SK-N-SH (cell line): ENCODE measurements at regions not wholly inside any gene's neighbourhood (a gene's known extent, or its start where the extent isn't known, plus 50 kb on each side); places are given as distances from the start of the nearest gene placed in this dataset.

Source experiments
- CTCF ChIA-PET: fragments of 300-600, 350-600 bp; formaldehyde crosslinking; extraction: SDS; loops from one replicate; lab custom pipeline; 2021; lab: Yijun Ruan, JAX
- POLR2A ChIA-PET: fragments of 350-600 bp; sonication (Branson Sonifier 250); formaldehyde crosslinking; extraction: SDS; loops from one replicate; lab custom pipeline; 2020; ENCODE audit warnings: antibody characterized with exemption, inconsistent platforms; lab: Yijun Ruan, JAX
- DNase-seq: peaks from one replicate; pipeline ENCODE4 v3.0.0; 2012
- H2AFZ ChIP-seq: fragments of 200-600 bp; sonication (generic); 2 replicates; pipeline ENCODE4 v1.8.1; 2016; ENCODE audit warnings: antibody characterized with exemption, mild to moderate bottlenecking, low read depth
- H3F3A ChIP-seq: fragments of 200-600 bp; sonication (generic); replicated peaks from 2 replicates; pipeline ENCODE3; 2016; ENCODE audit warnings: antibody characterized with exemption, mild to moderate bottlenecking; ENCODE audit not compliant: insufficient read depth
- H3K27ac ChIP-seq, 2 experiments: fragments of 200-500 bp in 1 of 2; fragments of 200-600 bp in 1 of 2; sonication (Bioruptor generic) in 1 of 2; sonication (generic), shearing (Covaris generic) in 1 of 2; 2 replicates each; pipeline versions ENCODE4 v1.5.1 to v1.6.1; 2014 to 2016; ENCODE audit warnings: low read depth in 2 of 2, inconsistent platforms in 1 of 2, low read length in 1 of 2, mild to moderate bottlenecking in 1 of 2, mixed read lengths in 1 of 2
- H3K27me3 ChIP-seq: fragments of 200-600 bp; sonication (generic), shearing (Covaris generic); 2 replicates; pipeline ENCODE4 v1.6.1; 2016; ENCODE audit warnings: mixed run types; ENCODE audit not compliant: insufficient read depth
- H3K36me3 ChIP-seq, 2 experiments: fragments of 200-500 bp in 1 of 2; fragments of 200-600 bp in 1 of 2; sonication (Bioruptor generic) in 1 of 2; sonication (generic) in 1 of 2; replicated peaks in 1 of 2; 2 replicates each; pipeline versions ENCODE3 to v1.5.1; 2014 to 2016; ENCODE audit warnings: low read length in 1 of 2, mild to moderate bottlenecking in 1 of 2; ENCODE audit not compliant: insufficient read depth in 2 of 2, control insufficient read depth in 1 of 2
- H3K4me1 ChIP-seq, 2 experiments: fragments of 200-500 bp in 1 of 2; fragments of 200-600 bp in 1 of 2; sonication (Bioruptor generic) in 1 of 2; sonication (generic), shearing (Covaris generic) in 1 of 2; 2 replicates each; pipeline versions ENCODE4 v1.5.1 to v1.6.1; 2014 to 2016; ENCODE audit warnings: low read depth in 1 of 2, low read length in 1 of 2, mixed run types in 1 of 2; ENCODE audit not compliant: insufficient read depth in 2 of 2, control insufficient read depth in 1 of 2
- H3K4me2 ChIP-seq: fragments of 200-600 bp; sonication (generic), shearing (Covaris generic); 2 replicates; pipeline ENCODE4 v1.6.1; 2017; ENCODE audit warnings: mixed run types
- H3K4me3 ChIP-seq, 2 experiments: fragments of 200-500 bp in 1 of 2; fragments of 200-600 bp in 1 of 2; sonication (Bioruptor generic) in 1 of 2; sonication (generic), shearing (Covaris generic) in 1 of 2; 2 replicates each; pipeline versions ENCODE4 v1.5.1 to v1.8.1; 2014 to 2016; ENCODE audit warnings: low read depth in 2 of 2, inconsistent platforms in 1 of 2, low read length in 1 of 2, mild to moderate bottlenecking in 1 of 2, mixed read lengths in 1 of 2, moderate library complexity in 1 of 2
- H3K79me2 ChIP-seq: fragments of 200-600 bp; sonication (generic); 2 replicates; pipeline ENCODE4 v1.8.1; 2017; ENCODE audit warnings: mild to moderate bottlenecking; ENCODE audit not compliant: insufficient read depth
- H3K9ac ChIP-seq: fragments of 200-600 bp; sonication (generic); 2 replicates; pipeline ENCODE4 v1.6.1; 2017; ENCODE audit warnings: mixed run types
- H3K9me2 ChIP-seq: fragments of 200-600 bp; sonication (generic); 2 replicates; pipeline ENCODE4 v1.6.1; 2017; ENCODE audit warnings: mixed run types
- H3K9me3 ChIP-seq: fragments of 200-600 bp; sonication (generic); 2 replicates; pipeline ENCODE4 v1.6.1; 2017; ENCODE audit warnings: mixed run types, mild to moderate bottlenecking, moderate library complexity
- H4K20me1 ChIP-seq: fragments of 200-600 bp; sonication (generic); 2 replicates; pipeline ENCODE4 v1.6.1; 2017; ENCODE audit warnings: mild to moderate bottlenecking, mixed run types; ENCODE audit not compliant: insufficient read depth
- ELF1 ChIP-seq: IDR thresholded peaks from 2 replicates; pipeline ENCODE4 v1.4.0; 2012
- EP300 ChIP-seq, 2 experiments: IDR thresholded peaks; 2 replicates each; pipeline versions ENCODE4 v1.4.0 to v1.6.1; 2012; ENCODE audit warnings: borderline replicate concordance in 1 of 2, low read depth in 1 of 2, low read length in 1 of 2
- FOXJ3 ChIP-seq: sonication (generic); formaldehyde crosslinking; IDR thresholded peaks from 2 replicates; pipeline ENCODE4 v1.5.1; 2020; ENCODE audit warnings: mild to moderate bottlenecking, missing genetic modification reagents
- FOXM1 ChIP-seq: IDR thresholded peaks from 2 replicates; pipeline ENCODE4 v1.4.0; 2012; ENCODE audit warnings: low read depth, mild to moderate bottlenecking
- GATA2 ChIP-seq: sonication (generic); formaldehyde crosslinking; IDR thresholded peaks from 2 replicates; pipeline ENCODE4 v1.5.0; 2020; ENCODE audit warnings: mild to moderate bottlenecking, missing genetic modification reagents
- JUND ChIP-seq: IDR thresholded peaks from 2 replicates; pipeline ENCODE4 v1.4.0; 2012
- POLR2AphosphoS5 ChIP-seq: IDR thresholded peaks from 2 replicates; pipeline ENCODE4 v1.6.1; 2012; ENCODE audit warnings: low read depth, low read length
- RCOR1 ChIP-seq: fragments of 150-350 bp; IDR thresholded peaks from 2 replicates; pipeline ENCODE4 v1.6.1; 2017; ENCODE audit warnings: antibody characterized with exemption, low read length
- SIN3A ChIP-seq: IDR thresholded peaks from 2 replicates; pipeline ENCODE4 v1.6.1; 2012; ENCODE audit warnings: low read depth, mild to moderate bottlenecking, low read length, moderate library complexity, borderline replicate concordance
- SMC3 ChIP-seq: IDR thresholded peaks from 2 replicates; pipeline ENCODE4 v1.6.1; 2012; ENCODE audit warnings: low read depth, low read length, improper control_type of control experiment
- TCF12 ChIP-seq: IDR thresholded peaks from 2 replicates; pipeline ENCODE4 v1.4.0; 2012
- TEAD4 ChIP-seq: IDR thresholded peaks from 2 replicates; pipeline ENCODE4 v1.4.0; 2012; ENCODE audit warnings: mild to moderate bottlenecking, borderline replicate concordance; ENCODE audit not compliant: insufficient read depth
- YY1 ChIP-seq: IDR thresholded peaks from 2 replicates; pipeline ENCODE4 v1.4.0; 2012; ENCODE audit warnings: low read depth, mild to moderate bottlenecking
- WGBS: methylation state at CpG from one replicate; pipeline ENCODE4 v1.1.6; 2017; ENCODE audit warnings: low lambda C conversion rate; 5-methylcytosine and 5-hydroxymethylcytosine counted together
- TF ChIP-seq, protein P1 (sequence below): fragments of 150-350 bp; IDR thresholded peaks from 2 replicates; pipeline ENCODE4 v1.6.1; 2016; ENCODE audit warnings: mild to moderate bottlenecking, low read depth, low read length
- TF ChIP-seq, protein P2 (sequence below): IDR thresholded peaks from 2 replicates; pipeline ENCODE4 v1.4.0; 2012; ENCODE audit warnings: low read depth, borderline replicate concordance
- TF ChIP-seq, protein P3 (sequence below): IDR thresholded peaks from 2 replicates; pipeline ENCODE4 v1.6.1; 2012; ENCODE audit warnings: mild to moderate bottlenecking, low read depth, low read length, moderate library complexity
- TF ChIP-seq, protein P4 (sequence below): fragments of 200-600 bp; sonication (generic); IDR thresholded peaks from 2 replicates; pipeline ENCODE4 v1.6.1; 2017; ENCODE audit warnings: antibody characterized with exemption, mild to moderate bottlenecking, moderate library complexity
- TF ChIP-seq, protein P5 (sequence below): IDR thresholded peaks from 2 replicates; pipeline ENCODE4; 2012

DNA sequence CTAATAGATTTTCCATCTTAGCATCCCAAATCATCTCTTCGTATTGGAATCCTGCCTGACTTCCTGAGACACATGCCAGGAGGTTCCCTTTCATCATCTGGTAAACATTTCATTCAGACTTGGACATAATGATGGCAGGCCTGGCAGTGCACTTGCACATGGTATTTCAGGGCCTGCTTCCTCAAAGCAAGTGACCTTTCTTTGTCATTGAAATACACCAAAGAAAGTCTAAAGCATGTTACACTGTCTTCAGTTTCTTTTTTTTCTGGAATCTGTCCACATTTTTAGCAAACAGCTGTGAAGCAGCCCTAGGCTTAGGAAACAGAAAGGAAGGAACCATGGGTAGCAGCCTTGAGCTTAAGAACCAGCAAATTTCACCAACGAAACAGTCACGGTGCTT is 205.9 kb upstream of the VCX start:
- no peak for DNase-seq
- Histone ChIP-seq H3K4me2 (no peak overlapping the region), H3K9ac (no peak overlapping the region), H4K20me1 (no peaks in the 10 kb centered on the region), H3K27me3 (no peaks in the 10 kb centered on the region), H3K79me2 (no peaks in the 10 kb centered on the region), H3F3A (no peaks in the 10 kb centered on the region), H3K27ac (no peak overlapping the region), H3K4me1 (no peaks in the 10 kb centered on the region), H3K4me3 (no peak overlapping the region), H2AFZ (no peak overlapping the region), H3K36me3 (no peaks in the 10 kb centered on the region), H3K9me3 (no peaks in the 10 kb centered on the region), H3K9me2 (no peaks in the 10 kb centered on the region)
- ChIA-PET CTCF (no interaction called here), POLR2A (no interaction called here)
- 15% methylated on average over 3 of the region's 3 CpGs for WGBS
- TF ChIP-seq GATA2 (no peak), FOXM1 (no peak), TCF12 (no peak), EP300 (IDR thresholded peaks at IDR 0.05; ENCODE audit: borderline replicate concordance in 1 of 2, low read depth in 1 of 2, low read length in 1 of 2) (no peak), POLR2AphosphoS5 (no peak), ELF1 (no peak), SMC3 (no peak), FOXJ3 (CRISPR knock-in tag) (no peak), RCOR1 (no peak), JUND (no peak), TEAD4 (no peak)
- TF ChIP-seq, protein P1, sequence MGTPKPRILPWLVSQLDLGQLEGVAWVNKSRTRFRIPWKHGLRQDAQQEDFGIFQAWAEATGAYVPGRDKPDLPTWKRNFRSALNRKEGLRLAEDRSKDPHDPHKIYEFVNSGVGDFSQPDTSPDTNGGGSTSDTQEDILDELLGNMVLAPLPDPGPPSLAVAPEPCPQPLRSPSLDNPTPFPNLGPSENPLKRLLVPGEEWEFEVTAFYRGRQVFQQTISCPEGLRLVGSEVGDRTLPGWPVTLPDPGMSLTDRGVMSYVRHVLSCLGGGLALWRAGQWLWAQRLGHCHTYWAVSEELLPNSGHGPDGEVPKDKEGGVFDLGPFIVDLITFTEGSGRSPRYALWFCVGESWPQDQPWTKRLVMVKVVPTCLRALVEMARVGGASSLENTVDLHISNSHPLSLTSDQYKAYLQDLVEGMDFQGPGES: no peak
- TF ChIP-seq, protein P2, sequence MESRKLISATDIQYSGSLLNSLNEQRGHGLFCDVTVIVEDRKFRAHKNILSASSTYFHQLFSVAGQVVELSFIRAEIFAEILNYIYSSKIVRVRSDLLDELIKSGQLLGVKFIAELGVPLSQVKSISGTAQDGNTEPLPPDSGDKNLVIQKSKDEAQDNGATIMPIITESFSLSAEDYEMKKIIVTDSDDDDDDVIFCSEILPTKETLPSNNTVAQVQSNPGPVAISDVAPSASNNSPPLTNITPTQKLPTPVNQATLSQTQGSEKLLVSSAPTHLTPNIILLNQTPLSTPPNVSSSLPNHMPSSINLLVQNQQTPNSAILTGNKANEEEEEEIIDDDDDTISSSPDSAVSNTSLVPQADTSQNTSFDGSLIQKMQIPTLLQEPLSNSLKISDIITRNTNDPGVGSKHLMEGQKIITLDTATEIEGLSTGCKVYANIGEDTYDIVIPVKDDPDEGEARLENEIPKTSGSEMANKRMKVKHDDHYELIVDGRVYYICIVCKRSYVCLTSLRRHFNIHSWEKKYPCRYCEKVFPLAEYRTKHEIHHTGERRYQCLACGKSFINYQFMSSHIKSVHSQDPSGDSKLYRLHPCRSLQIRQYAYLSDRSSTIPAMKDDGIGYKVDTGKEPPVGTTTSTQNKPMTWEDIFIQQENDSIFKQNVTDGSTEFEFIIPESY: no peak

DNA sequence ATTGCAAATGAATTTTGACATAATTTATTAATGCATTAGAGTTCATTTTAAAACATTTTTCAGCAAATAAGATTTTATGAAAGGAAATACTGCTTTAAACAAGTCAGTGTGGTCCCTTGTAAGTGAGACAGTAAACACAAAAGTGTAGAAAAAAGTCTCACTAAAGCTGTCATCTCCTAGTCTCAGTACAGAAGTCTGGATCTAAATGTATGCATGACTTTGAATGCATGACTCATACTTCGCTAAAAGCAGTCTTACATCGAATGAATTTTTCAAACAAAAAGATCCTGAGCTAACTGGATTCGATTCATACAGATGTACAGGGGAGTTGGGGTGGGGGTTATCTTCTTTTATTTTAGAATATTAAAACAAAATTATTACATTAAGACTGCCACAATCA is 207.4 kb upstream of the VCX start:
- 10% methylated on average over 3 of the region's 3 CpGs for WGBS
- TF ChIP-seq, protein P3, sequence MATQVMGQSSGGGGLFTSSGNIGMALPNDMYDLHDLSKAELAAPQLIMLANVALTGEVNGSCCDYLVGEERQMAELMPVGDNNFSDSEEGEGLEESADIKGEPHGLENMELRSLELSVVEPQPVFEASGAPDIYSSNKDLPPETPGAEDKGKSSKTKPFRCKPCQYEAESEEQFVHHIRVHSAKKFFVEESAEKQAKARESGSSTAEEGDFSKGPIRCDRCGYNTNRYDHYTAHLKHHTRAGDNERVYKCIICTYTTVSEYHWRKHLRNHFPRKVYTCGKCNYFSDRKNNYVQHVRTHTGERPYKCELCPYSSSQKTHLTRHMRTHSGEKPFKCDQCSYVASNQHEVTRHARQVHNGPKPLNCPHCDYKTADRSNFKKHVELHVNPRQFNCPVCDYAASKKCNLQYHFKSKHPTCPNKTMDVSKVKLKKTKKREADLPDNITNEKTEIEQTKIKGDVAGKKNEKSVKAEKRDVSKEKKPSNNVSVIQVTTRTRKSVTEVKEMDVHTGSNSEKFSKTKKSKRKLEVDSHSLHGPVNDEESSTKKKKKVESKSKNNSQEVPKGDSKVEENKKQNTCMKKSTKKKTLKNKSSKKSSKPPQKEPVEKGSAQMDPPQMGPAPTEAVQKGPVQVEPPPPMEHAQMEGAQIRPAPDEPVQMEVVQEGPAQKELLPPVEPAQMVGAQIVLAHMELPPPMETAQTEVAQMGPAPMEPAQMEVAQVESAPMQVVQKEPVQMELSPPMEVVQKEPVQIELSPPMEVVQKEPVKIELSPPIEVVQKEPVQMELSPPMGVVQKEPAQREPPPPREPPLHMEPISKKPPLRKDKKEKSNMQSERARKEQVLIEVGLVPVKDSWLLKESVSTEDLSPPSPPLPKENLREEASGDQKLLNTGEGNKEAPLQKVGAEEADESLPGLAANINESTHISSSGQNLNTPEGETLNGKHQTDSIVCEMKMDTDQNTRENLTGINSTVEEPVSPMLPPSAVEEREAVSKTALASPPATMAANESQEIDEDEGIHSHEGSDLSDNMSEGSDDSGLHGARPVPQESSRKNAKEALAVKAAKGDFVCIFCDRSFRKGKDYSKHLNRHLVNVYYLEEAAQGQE: no peak
- TF ChIP-seq, protein P2: no peak
- TF ChIP-seq EP300 (IDR thresholded peaks at IDR 0.05; ENCODE audit: borderline replicate concordance in 1 of 2, low read depth in 1 of 2, low read length in 1 of 2): no peak
- TF ChIP-seq SIN3A: no peak
- TF ChIP-seq, protein P4, sequence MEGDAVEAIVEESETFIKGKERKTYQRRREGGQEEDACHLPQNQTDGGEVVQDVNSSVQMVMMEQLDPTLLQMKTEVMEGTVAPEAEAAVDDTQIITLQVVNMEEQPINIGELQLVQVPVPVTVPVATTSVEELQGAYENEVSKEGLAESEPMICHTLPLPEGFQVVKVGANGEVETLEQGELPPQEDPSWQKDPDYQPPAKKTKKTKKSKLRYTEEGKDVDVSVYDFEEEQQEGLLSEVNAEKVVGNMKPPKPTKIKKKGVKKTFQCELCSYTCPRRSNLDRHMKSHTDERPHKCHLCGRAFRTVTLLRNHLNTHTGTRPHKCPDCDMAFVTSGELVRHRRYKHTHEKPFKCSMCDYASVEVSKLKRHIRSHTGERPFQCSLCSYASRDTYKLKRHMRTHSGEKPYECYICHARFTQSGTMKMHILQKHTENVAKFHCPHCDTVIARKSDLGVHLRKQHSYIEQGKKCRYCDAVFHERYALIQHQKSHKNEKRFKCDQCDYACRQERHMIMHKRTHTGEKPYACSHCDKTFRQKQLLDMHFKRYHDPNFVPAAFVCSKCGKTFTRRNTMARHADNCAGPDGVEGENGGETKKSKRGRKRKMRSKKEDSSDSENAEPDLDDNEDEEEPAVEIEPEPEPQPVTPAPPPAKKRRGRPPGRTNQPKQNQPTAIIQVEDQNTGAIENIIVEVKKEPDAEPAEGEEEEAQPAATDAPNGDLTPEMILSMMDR: no peak
- TF ChIP-seq YY1: no peak
- TF ChIP-seq, protein P5, sequence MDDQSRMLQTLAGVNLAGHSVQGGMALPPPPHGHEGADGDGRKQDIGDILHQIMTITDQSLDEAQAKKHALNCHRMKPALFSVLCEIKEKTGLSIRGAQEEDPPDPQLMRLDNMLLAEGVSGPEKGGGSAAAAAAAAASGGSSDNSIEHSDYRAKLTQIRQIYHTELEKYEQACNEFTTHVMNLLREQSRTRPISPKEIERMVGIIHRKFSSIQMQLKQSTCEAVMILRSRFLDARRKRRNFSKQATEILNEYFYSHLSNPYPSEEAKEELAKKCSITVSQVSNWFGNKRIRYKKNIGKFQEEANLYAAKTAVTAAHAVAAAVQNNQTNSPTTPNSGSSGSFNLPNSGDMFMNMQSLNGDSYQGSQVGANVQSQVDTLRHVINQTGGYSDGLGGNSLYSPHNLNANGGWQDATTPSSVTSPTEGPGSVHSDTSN: no peak

More for the DNA sequence above, 207.4 kb upstream of the VCX start:
- no peaks in the 10 kb centered on the region for H3F3A ChIP-seq
- H3K4me1 ChIP-seq: no peaks in the 10 kb centered on the region
- no peaks in the 10 kb centered on the region for H3K9me2 ChIP-seq
- ChIA-PET CTCF (no interaction called here), POLR2A (no interaction called here)
- no peak overlapping the region for H3K27ac ChIP-seq
- no peaks in the 10 kb centered on the region for H3K79me2 ChIP-seq
- DNase-seq: no peak
- no peak overlapping the region for H2AFZ ChIP-seq
- no peak overlapping the region for H3K4me3 ChIP-seq
- no peak overlapping the region for H3K9ac ChIP-seq
- H3K9me3 ChIP-seq: no peaks in the 10 kb centered on the region
- no peaks in the 10 kb centered on the region for H3K36me3 ChIP-seq
- no peaks in the 10 kb centered on the region for H3K27me3 ChIP-seq
- H4K20me1 ChIP-seq: no peaks in the 10 kb centered on the region
- H3K4me2 ChIP-seq: no peak overlapping the region
